HepG2 (cell line): ENCODE measurements at regions not wholly inside any gene's neighbourhood (a gene's known extent, or its start where the extent isn't known, plus 50 kb on each side); places are given as distances from the start of the nearest gene placed in this dataset.

Source experiments
- CEBPB ChIP-seq: IDR thresholded peaks from 2 replicates; pipeline ENCODE4 v1.6.1; 2011; ENCODE audit warnings: low read depth, low read length, improper control_type of control experiment, borderline replicate concordance
- ZSCAN31 ChIP-seq: sonication (generic); formaldehyde crosslinking; IDR thresholded peaks from 2 replicates; pipeline ENCODE4 v1.5.0; 2020; ENCODE audit warnings: low read depth, mild to moderate bottlenecking, missing genetic modification reagents

- TF ChIP-seq ZSCAN31 (CRISPR knock-in tag) (no peak), CEBPB (no peak)
These were observed 58.7 kb upstream of the PDE3A start for GRCh38 chr12:20309504-20310148.
